ENCODE measurements at regions not wholly inside any gene's neighbourhood (a gene's known extent, or its start where the extent isn't known, plus 50 kb on each side); places are given as distances from the start of the nearest gene placed in this dataset.

DNA sequence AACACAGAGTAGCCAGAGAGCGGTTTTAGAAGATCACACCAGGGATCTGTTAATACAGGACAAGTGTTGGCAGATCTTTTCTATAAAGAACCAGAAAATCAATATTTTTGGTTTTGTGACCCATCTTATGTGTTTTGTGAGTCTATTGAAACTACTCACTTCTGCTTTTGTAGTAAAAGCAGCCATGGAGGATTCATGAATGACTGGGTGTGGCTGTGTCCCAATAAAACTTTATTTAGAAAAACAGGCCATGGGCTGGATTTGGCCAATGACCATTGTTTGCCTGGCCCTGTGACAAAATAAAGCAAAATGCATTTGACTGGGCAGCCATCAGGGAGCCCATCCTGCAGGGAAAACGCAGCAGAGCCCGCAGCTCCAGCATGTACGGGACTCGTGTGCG lies 99.9 kb upstream of the ADRA2C start:
- intact Hi-C loops (cut with micrococcal nuclease), result no loop called here
- H3K4me1 Mint-ChIP-seq (ENCODE audit: low read depth), result no peaks in the 10 kb centered on the region
- no peak overlapping the region for H3K4me3 Mint-ChIP-seq
- no peaks in the 10 kb centered on the region for H3K9me3 Mint-ChIP-seq
- DNase-seq (ENCODE audit: low spot score), result no peak
- no peaks in the 10 kb centered on the region for H3K27me3 Mint-ChIP-seq (ENCODE audit: insufficient read depth)
- H3K27ac Mint-ChIP-seq, result no peak overlapping the region
- H3K36me3 Mint-ChIP-seq (ENCODE audit: low read depth), result no peaks in the 10 kb centered on the region

DNA sequence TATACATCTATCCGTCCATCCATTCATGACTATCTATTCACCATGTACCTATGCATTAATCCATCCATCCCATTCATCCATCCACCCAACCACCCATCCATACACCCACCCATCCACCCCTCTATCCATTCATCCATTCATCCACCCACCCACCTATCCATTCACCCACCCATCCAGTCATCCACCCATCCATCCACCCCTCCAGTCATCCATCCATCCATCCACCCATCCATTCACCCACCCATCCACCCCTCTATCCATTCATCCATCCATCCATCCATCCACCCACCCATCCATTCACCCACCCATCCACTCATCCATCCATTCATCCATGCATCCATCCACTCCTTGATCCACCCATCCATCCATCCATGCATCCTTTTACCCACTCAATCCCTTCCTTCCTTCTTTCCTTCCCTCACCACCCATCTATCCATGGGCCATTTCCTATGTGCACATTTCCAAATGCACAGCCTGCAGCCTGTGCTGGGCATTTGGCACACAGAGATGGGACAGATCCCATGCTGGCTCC lies 100.8 kb upstream of the ADRA2C start:
- Mint-ChIP-seq H3K27me3 (ENCODE audit: insufficient read depth) (no peaks in the 10 kb centered on the region), H3K4me3 (no peak overlapping the region)

DNA sequence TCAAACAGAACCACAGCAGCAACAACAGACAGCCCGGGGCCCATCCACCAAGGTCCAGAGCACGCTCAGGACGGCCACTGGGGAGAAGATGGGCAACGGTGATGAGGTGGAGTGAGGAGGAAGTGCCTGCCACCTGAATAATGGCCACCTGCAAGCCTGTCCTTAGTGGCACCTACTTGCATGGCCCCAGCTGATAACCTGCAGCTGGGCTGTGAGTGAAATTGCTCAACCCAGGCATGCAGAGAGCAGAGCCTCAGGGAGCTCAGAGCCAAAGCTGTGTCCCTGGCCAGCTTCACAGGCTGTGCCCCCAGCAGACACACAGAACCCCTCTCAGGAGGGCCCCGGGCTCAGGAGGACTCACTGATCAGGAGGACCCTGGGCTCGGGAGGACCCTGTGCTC lies 102.4 kb upstream of the ADRA2C start:
- Mint-ChIP-seq H3K4me3 (no peak overlapping the region), H3K27ac (no peak overlapping the region), H3K4me1 (ENCODE audit: low read depth) (no peaks in the 10 kb centered on the region), H3K9me3 (no peaks in the 10 kb centered on the region), H3K27me3 (ENCODE audit: insufficient read depth) (peaks cover 1% of the 10 kb centered on the region), H3K36me3 (ENCODE audit: low read depth) (no peaks in the 10 kb centered on the region)
- intact Hi-C loops (cut with micrococcal nuclease), result no loop called here
- no peak for DNase-seq (ENCODE audit: low spot score)

More for the DNA sequence above, 100.8 kb upstream of the ADRA2C start:
- DNase-seq (ENCODE audit: low spot score), result no peak
- no peak overlapping the region for H3K27ac Mint-ChIP-seq
- no peaks in the 10 kb centered on the region for H3K9me3 Mint-ChIP-seq
- H3K4me1 Mint-ChIP-seq (ENCODE audit: low read depth), result no peaks in the 10 kb centered on the region
- H3K36me3 Mint-ChIP-seq (ENCODE audit: low read depth), result no peaks in the 10 kb centered on the region
- intact Hi-C loops (cut with micrococcal nuclease), result no loop called here

DNA sequence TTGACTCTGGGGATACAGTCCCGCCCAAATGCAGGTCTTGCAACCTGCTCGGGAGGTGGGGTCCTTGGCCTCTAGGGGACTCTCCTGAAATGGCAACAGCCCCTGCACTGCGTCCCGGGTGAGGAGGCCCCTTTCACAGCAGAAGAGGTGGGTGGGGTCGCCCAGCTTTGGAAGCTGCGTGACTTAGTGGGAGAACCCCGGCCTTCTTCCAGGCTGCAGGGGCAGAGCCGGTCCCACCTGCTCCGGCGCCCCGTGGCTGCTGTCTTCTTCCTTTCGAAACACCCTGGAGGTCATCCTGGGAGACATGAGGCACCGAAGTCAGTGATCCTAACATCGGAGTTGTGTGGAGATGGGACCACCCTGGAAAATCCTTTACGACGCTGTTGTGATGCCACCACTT lies 103.7 kb upstream of the ADRA2C start:
- intact Hi-C loops (cut with micrococcal nuclease), result no loop called here
- Mint-ChIP-seq H3K27ac (no peak overlapping the region), H3K9me3 (no peaks in the 10 kb centered on the region), H3K36me3 (ENCODE audit: low read depth) (no peaks in the 10 kb centered on the region), H3K4me3 (no peak overlapping the region), H3K27me3 (ENCODE audit: insufficient read depth) (peaks cover 2% of the 10 kb centered on the region), H3K4me1 (ENCODE audit: low read depth) (no peaks in the 10 kb centered on the region)
- no peak for DNase-seq (ENCODE audit: low spot score)

DNA sequence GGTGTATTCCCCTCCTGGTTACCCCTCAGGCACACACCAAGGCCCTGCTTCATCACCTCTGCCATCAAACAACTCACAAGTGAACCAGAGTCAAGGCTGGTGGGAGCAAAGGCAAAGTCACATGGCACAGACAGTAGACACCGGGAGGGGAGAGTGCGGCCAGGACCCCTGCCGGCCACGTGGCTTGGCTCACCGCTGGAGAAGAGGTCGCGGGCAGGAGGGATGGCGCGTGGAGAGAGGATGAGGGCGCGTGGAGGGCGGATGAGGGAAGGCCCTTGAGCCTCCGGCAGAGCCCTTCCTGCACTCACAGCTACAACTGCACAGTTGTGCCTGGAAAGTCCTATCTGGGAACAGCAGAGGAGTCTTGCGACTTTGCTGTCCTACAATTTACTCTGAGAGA lies 104.2 kb upstream of the ADRA2C start:
- H3K4me3 Mint-ChIP-seq, result no peak overlapping the region
- intact Hi-C loops (cut with micrococcal nuclease), result no loop called here
- no peaks in the 10 kb centered on the region for H3K9me3 Mint-ChIP-seq
- no peaks in the 10 kb centered on the region for H3K4me1 Mint-ChIP-seq (ENCODE audit: low read depth)
- peaks cover 2% of the 10 kb centered on the region for H3K27me3 Mint-ChIP-seq (ENCODE audit: insufficient read depth)
- no peaks in the 10 kb centered on the region for H3K36me3 Mint-ChIP-seq (ENCODE audit: low read depth)
- no peak overlapping the region for H3K27ac Mint-ChIP-seq
- DNase-seq (ENCODE audit: low spot score), result no peak

DNA sequence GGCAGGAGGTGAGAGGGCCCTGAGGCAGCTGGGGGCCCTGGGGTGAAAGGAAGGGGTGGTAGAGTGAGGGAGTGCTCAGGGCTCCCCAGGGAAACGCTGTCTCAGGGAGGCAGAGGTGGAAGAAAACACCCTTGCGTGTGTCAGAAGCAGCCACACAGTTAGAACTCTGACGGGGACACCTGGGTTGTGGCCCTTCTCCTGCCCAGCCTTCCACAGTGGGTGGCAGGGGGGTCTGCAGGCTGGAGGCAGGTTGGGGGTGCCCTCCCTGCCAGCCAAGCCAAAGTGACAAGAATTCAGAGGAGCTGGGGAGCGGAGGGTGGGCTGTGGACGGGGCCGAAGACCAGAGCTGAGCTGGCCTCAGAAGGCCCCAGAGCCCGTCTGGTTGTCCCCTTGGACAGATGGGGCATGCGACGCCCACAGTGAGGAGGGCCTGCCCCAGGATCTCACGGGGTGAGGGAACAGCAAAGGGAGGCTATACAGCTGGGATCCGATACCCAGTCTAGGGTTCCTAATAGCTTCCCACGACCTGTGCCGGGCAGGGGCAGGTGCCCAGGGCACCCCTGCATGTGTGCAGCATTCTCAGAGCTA lies 105.2 kb upstream of the ADRA2C start:
- intact Hi-C loops (cut with micrococcal nuclease), result no loop called here
- H3K27me3 Mint-ChIP-seq (ENCODE audit: insufficient read depth), result peaks cover 2% of the 10 kb centered on the region
- no peaks in the 10 kb centered on the region for H3K9me3 Mint-ChIP-seq
- H3K36me3 Mint-ChIP-seq (ENCODE audit: low read depth), result no peaks in the 10 kb centered on the region
- H3K4me3 Mint-ChIP-seq, result no peak overlapping the region
- H3K4me1 Mint-ChIP-seq (ENCODE audit: low read depth), result no peaks in the 10 kb centered on the region
- H3K27ac Mint-ChIP-seq, result no peak overlapping the region
- no peak for DNase-seq (ENCODE audit: low spot score)

DNA sequence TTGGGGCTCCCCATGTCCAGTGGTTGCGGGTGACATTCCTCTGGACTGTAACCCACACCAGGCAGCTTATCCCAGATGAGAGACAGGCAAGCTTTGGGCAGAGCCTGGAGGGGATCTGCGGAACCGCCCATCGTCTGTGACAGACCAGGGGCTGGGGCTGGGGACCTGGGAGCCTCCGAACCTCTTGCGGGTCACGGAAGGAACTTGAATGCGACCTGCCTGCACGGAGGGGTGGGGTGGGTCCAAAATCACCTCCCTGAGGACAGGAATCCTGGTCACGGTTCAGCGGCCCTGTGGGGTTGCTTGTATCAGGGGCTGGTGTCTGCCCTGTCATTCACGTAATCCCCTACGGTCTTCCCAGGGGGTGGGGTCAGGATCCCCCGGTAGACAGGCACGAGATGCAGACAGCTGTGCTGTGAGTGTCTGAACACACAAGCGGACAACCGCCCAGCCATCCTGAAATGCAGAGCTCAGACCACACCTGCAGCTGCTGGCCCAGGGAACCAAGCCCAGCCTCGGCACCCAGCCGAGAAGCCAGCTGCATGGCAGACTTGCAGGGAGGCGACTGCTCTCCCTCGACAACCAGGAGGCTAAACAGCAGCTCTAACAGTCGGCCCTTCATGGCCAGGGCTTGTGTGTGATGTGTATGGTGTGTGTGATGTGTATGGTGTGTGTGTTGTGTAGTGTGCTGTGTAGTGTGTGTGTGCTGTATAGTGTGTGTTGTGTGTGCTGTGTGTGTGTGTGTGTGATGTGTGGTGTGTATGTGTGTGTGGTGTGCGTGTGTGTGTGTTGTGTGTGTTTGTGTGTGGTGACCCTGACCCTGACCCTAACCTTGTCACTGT lies 105.9 kb upstream of the ADRA2C start:
- no peaks in the 10 kb centered on the region for H3K4me1 Mint-ChIP-seq (ENCODE audit: low read depth)
- no peak overlapping the region for H3K4me3 Mint-ChIP-seq
- no peaks in the 10 kb centered on the region for H3K9me3 Mint-ChIP-seq
- intact Hi-C loops (cut with micrococcal nuclease), result no loop called here
- H3K27ac Mint-ChIP-seq, result no peak overlapping the region
- no peaks in the 10 kb centered on the region for H3K36me3 Mint-ChIP-seq (ENCODE audit: low read depth)
- DNase-seq (ENCODE audit: low spot score), result no peak
- H3K27me3 Mint-ChIP-seq (ENCODE audit: insufficient read depth), result peaks cover 2% of the 10 kb centered on the region

DNA sequence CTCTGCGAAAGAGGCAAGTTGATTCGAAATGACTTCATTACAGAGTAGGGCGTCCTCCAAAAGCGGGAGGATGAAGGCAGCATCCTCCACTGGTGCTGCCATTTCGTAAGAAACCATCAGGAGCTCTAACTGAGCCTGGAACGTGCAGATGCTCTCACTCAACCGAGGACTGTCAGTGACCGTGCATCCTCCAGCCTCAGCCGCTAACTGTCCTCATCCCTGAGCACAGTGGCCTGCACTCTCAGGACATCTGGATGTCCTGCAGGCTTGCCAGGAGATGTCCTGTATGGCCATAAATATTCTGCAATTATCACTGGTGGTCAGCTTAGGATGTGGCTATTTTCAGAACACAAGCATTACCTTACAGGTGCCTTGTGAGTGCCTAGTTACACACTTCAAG lies 107.1 kb upstream of the ADRA2C start:
- Mint-ChIP-seq H3K9me3 (no peaks in the 10 kb centered on the region), H3K27ac (no peak overlapping the region), H3K4me1 (ENCODE audit: low read depth) (no peaks in the 10 kb centered on the region), H3K36me3 (ENCODE audit: low read depth) (no peaks in the 10 kb centered on the region), H3K4me3 (no peak overlapping the region), H3K27me3 (ENCODE audit: insufficient read depth) (peaks cover 2% of the 10 kb centered on the region)
- intact Hi-C loops (cut with micrococcal nuclease), result no loop called here
- no peak for DNase-seq (ENCODE audit: low spot score)

DNA sequence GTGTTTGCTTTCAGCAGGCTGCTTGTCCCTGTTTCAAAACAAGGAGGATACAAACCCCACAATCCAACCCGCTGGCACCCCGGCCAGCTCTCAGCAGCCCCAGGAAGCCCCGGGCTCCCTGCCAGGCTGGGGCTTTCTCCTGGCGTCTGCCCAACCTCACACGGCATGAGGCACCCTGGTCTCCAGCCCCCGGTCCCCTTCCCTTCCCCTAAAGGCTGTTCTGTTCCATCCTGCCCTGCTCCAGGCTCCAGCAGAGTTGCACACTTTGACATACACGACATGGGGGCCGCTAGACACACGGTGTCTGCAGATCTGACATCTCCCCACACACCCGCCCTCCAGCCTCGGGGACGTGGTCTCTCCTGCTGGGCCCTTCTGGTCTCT lies 107.7 kb upstream of the ADRA2C start:
- H3K27ac Mint-ChIP-seq, result no peak overlapping the region
- peaks cover 2% of the 10 kb centered on the region for H3K27me3 Mint-ChIP-seq (ENCODE audit: insufficient read depth)
- no peaks in the 10 kb centered on the region for H3K4me1 Mint-ChIP-seq (ENCODE audit: low read depth)
- intact Hi-C loops (cut with micrococcal nuclease), result no loop called here
- H3K9me3 Mint-ChIP-seq, result no peaks in the 10 kb centered on the region
- no peak overlapping the region for H3K4me3 Mint-ChIP-seq
- H3K36me3 Mint-ChIP-seq (ENCODE audit: low read depth), result no peaks in the 10 kb centered on the region
- no peak for DNase-seq (ENCODE audit: low spot score)

DNA sequence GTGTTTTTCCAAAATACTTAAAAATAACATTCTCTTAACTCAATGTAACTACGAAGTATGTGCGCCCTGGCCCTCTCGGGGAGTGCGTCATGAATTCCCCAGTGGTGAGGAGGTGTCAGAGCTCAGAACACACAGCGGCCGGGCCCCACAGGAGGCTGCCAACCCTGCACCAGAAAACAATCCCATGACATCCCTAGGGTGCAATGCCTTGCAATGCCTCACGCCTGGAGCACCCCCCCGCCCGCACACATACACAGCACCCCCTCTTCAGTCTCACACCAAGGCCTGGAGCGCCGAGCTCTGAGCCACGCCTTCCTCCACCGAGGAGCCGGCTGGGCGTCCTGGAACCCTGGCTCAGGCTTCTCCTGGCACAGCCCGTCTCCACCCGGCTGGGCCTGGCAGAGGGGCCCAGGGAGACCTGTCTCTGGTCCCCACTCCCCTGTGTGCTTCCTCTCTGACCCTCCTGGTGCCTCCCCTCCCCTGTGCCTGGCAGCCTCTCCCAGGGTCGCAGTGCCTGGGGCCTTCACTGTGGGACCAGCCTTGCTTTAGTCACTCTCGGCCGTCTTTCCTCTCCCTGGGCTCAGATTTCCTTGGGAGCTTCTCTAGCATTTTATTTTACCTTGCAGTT lies 108.2 kb upstream of the ADRA2C start:
- no peaks in the 10 kb centered on the region for H3K9me3 Mint-ChIP-seq
- H3K27me3 Mint-ChIP-seq (ENCODE audit: insufficient read depth), result peaks cover 2% of the 10 kb centered on the region
- no peak overlapping the region for H3K27ac Mint-ChIP-seq
- H3K4me1 Mint-ChIP-seq (ENCODE audit: low read depth), result no peaks in the 10 kb centered on the region
- no peak for DNase-seq (ENCODE audit: low spot score)
- no peak overlapping the region for H3K4me3 Mint-ChIP-seq
- intact Hi-C loops (cut with micrococcal nuclease), result no loop called here
- H3K36me3 Mint-ChIP-seq (ENCODE audit: low read depth), result no peaks in the 10 kb centered on the region

DNA sequence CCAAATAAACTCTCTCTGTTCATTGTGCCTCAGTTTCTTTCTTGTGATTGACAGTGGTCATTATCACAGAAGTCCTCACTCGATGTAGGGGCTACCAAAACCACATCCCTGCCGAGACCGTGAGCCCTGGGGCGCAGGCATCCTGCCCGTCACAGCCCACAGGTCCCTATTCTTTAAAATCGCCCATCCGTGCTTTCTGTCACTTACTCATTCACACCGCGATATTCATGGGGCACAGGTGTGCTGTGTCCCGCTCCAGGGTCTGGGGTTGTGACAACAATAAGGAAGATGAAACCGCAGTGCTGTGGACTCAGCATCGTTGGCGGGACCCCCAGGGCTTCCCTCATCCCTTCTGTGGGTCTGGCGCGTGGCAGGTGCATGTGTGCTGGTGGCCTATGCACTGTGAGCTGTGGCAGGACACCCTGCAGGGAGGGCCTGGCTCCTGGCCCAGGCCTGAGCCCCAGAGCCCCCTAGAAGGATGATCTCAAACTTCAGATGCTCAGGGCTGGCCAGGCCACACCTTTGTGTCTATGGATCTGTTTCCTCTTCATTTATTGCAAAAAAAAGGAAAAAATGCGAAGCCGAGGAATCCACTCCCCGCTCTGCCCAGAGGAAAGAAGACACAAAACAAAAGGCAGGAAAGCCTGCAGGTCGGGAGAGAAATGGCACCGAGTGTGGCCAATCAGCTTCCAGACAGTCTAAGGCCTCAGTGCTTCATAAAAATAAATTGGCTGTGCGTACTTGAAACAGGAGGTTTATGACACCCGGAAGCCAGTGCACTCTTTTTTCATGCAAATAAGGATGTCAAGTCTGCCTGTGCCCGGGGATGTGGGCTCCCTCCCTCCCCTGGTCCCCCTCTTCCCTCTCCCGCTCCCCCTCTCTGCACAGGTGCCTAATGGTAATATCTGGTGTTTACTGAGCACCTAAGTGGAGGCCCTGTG lies 109.5 kb upstream of the ADRA2C start:
- Mint-ChIP-seq H3K4me1 (ENCODE audit: low read depth) (no peaks in the 10 kb centered on the region), H3K9me3 (no peaks in the 10 kb centered on the region), H3K27me3 (ENCODE audit: insufficient read depth) (peaks cover 2% of the 10 kb centered on the region), H3K27ac (no peak overlapping the region), H3K4me3 (no peak overlapping the region), H3K36me3 (ENCODE audit: low read depth) (no peaks in the 10 kb centered on the region)
- no peak for DNase-seq (ENCODE audit: low spot score)
- intact Hi-C loops (cut with micrococcal nuclease), result no loop called here

DNA sequence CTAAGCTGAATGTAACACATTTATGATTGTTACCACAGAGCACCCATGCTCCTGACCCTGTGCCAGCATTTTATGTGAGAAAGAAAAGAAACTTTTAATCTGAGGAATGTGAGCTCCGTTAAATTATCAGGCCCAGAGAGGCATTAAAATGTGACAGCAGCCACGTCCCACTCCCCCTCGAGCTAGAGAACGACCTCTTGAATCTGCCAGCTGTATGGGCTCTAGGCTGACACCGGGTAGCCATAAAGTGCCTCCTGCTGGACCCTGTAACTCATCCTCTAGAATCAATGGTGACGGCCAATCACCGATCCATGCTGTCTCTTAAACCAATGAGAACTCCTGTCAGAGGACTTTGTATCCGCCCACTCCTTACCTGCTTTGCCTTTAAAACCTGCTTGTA lies 110.2 kb upstream of the ADRA2C start:
- no peak overlapping the region for H3K4me3 Mint-ChIP-seq
- DNase-seq (ENCODE audit: low spot score), result no peak
- H3K4me1 Mint-ChIP-seq (ENCODE audit: low read depth), result no peaks in the 10 kb centered on the region
- no peaks in the 10 kb centered on the region for H3K9me3 Mint-ChIP-seq
- intact Hi-C loops (cut with micrococcal nuclease), result no loop called here
- H3K36me3 Mint-ChIP-seq (ENCODE audit: low read depth), result no peaks in the 10 kb centered on the region
- H3K27ac Mint-ChIP-seq, result no peak overlapping the region
- H3K27me3 Mint-ChIP-seq (ENCODE audit: insufficient read depth), result peaks cover 2% of the 10 kb centered on the region
